Activated T-helper 1 cell treated with anti-CD3 and anti-CD28 coated beads, Interleukin-12 subunit alpha, Interleukin-12 subunit beta, Interleukin-2, Interleukin-4 antibody, amounts not matched to agents 30 ng/mL and 10 ng/mL and 1 ng/mL, durations not matched to agents 14 hours and 24 hours and 36 hours (primary cell): ENCODE measurements at regions not wholly inside any gene's neighbourhood (a gene's known extent, or its start where the extent isn't known, plus 50 kb on each side); places are given as distances from the start of the nearest gene placed in this dataset.

ENCODE experiments used
- DNase-seq: peaks from one replicate; pipeline ENCODE4 v3.0.0; 2021; ENCODE audit warnings: low spot score
- H3K27ac Mint-ChIP-seq: one replicate; pipeline ENCODE4 v1.8.0; 2021; ENCODE audit warnings: mild to moderate bottlenecking, mixed read lengths
- H3K27me3 Mint-ChIP-seq: one replicate; pipeline ENCODE4 v1.8.0; 2022; ENCODE audit warnings: mild to moderate bottlenecking, moderate library complexity, mixed read lengths; ENCODE audit not compliant: insufficient read depth
- H3K36me3 Mint-ChIP-seq: one replicate; pipeline ENCODE4 v1.8.0; 2021; ENCODE audit warnings: low read depth, mixed read lengths
- H3K4me1 Mint-ChIP-seq: one replicate; pipeline ENCODE4 v1.8.0; 2021; ENCODE audit warnings: low read depth, mixed read lengths
- H3K4me3 Mint-ChIP-seq: one replicate; pipeline ENCODE4 v1.8.0; 2021; ENCODE audit warnings: mild to moderate bottlenecking, moderate library complexity, mixed read lengths
- H3K9me3 Mint-ChIP-seq: one replicate; pipeline ENCODE4 v1.8.0; 2021; ENCODE audit warnings: mixed read lengths
- intact Hi-C: fragments of 100-400 bp; cut with micrococcal nuclease; formaldehyde crosslinking; loops from one replicate; pipeline ENCODE4 v1.15.1; 2024

DNA sequence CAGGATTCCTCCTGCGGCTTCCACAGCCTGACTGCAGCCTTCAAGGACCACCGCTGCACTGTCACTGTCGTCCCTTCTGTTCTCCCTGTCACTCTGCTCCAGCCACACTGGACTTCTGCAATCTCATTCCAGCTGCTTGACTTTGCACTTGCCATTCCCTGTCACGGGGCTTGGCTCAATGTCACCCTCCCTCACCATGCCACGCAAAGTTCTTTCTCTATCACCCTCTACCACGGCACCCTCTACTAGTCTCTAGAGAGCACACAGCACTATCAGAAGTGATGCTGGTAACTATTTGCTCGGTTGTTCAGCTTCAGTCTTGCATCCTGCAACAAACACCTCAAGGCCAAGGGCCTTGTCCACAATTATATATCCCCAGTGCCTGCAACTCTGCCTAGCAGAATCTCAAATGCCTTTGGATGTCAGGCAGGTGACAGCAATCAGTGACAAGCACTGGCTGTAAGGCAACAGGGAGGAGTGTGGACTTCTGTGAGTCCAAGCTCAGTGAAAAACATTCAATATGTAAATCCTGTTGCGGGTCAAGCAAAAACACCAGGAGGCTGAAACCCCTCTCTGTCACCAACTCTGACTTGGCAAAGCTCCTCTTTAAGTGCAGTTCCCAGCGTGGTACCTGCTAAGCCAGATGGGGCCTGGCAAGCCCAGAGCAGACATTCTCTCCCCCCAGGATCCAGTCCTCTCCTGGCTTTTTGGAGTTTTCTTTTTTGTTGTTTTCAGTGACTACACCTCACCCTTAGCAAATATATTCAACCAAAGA is 259.9 kb downstream of the FGFR2 start:
- Mint-ChIP-seq H3K27me3 (peaks cover 2% of the 10 kb centered on the region), H3K36me3 (no peaks in the 10 kb centered on the region), H3K9me3 (peaks cover 4% of the 10 kb centered on the region), H3K4me3 (no peak overlapping the region), H3K4me1 (no peaks in the 10 kb centered on the region), H3K27ac (no peak overlapping the region)
- no peak for DNase-seq
- intact Hi-C loops: no loop called here

DNA sequence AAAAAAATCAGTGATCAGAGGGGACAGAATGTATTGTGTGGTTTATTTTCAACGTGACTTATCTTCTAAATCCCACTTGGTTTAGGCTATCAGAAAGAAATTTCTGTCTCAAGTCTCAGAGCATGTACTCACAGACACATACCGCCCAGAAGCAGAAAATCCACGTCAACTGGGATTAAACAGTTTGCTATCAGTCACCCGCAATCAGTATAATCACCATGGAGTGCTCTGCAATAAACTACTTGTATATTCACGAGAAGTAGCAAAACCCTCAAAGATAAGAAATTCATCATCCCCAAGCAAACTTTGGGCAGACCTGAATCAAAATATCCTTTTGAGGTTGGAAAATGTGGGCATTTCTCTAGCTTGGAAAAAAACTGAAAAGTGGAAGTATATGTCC is 259.1 kb downstream of the FGFR2 start:
- H3K27me3 Mint-ChIP-seq: peaks cover 2% of the 10 kb centered on the region
- H3K4me1 Mint-ChIP-seq: no peaks in the 10 kb centered on the region
- H3K9me3 Mint-ChIP-seq: peaks cover 4% of the 10 kb centered on the region
- H3K36me3 Mint-ChIP-seq: no peaks in the 10 kb centered on the region
- no peak overlapping the region for H3K27ac Mint-ChIP-seq
- intact Hi-C loops: no loop called here
- no peak for DNase-seq
- H3K4me3 Mint-ChIP-seq: no peak overlapping the region

DNA sequence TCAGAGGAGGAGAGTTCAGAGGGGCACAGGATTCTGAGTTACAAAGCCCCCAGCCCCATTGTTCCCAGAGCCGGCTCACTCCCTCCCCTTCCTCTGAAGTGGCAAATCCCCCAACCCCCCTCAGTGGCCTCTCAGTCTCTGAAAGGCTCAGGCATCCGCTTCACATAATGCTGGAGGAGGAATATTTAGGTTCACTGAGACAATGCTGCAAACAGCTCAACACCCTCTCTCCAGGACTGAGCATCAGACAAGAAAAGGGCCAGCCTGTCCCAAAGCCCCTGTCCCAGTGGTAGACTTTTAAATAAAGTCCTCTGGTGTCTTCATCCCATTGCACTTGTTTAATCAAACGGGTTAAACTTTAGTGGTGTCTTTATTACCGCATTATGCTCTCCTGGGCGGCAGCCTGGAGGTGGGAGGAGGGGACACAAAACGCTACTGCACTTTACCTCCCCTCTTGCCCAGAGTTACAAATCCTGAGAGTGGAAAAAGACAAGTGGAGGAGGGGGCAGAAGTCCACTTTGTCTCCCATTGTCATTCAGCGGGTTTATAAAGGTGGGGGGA is 257.9 kb downstream of the FGFR2 start:
- H3K36me3 Mint-ChIP-seq: no peaks in the 10 kb centered on the region
- intact Hi-C loops: no loop called here
- no peaks in the 10 kb centered on the region for H3K4me1 Mint-ChIP-seq
- H3K27ac Mint-ChIP-seq: no peak overlapping the region
- H3K4me3 Mint-ChIP-seq: no peak overlapping the region
- H3K9me3 Mint-ChIP-seq: peaks cover 8% of the 10 kb centered on the region
- peaks cover 2% of the 10 kb centered on the region for H3K27me3 Mint-ChIP-seq
- no peak for DNase-seq

- Mint-ChIP-seq H3K36me3 (no peaks in the 10 kb centered on the region), H3K27ac (no peak overlapping the region), H3K27me3 (no peaks in the 10 kb centered on the region), H3K4me3 (no peak overlapping the region), H3K9me3 (peaks cover 4% of the 10 kb centered on the region), H3K4me1 (no peaks in the 10 kb centered on the region)
- intact Hi-C loops: no loop called here
- DNase-seq: no peak
These were observed 246.7 kb downstream of the FGFR2 start for GRCh38 chr10:121351540-121351939.

- DNase-seq: no peak
- Mint-ChIP-seq H3K9me3 (peaks cover 4% of the 10 kb centered on the region), H3K4me3 (no peak overlapping the region), H3K36me3 (no peaks in the 10 kb centered on the region), H3K27ac (no peak overlapping the region), H3K27me3 (no peaks in the 10 kb centered on the region), H3K4me1 (no peaks in the 10 kb centered on the region)
- intact Hi-C loops: no loop called here
These were observed 245.9 kb downstream of the FGFR2 start for GRCh38 chr10:121352231-121352855.

GRCh38 chr10:121355161-121355560 is 243.1 kb downstream of the FGFR2 start:
- Mint-ChIP-seq H3K4me1 (no peaks in the 10 kb centered on the region), H3K27me3 (no peaks in the 10 kb centered on the region), H3K9me3 (no peaks in the 10 kb centered on the region), H3K27ac (no peak overlapping the region), H3K4me3 (no peak overlapping the region), H3K36me3 (no peaks in the 10 kb centered on the region)
- no peak for DNase-seq
- intact Hi-C loops: no loop called here

- no peak for DNase-seq
- H3K4me3 Mint-ChIP-seq: no peak overlapping the region
- no peaks in the 10 kb centered on the region for H3K9me3 Mint-ChIP-seq
- no peak overlapping the region for H3K27ac Mint-ChIP-seq
- no peaks in the 10 kb centered on the region for H3K4me1 Mint-ChIP-seq
- no peaks in the 10 kb centered on the region for H3K27me3 Mint-ChIP-seq
- intact Hi-C loops: no loop called here
- H3K36me3 Mint-ChIP-seq: no peaks in the 10 kb centered on the region
These were observed 242.1 kb downstream of the FGFR2 start for GRCh38 chr10:121356183-121356582.

DNA sequence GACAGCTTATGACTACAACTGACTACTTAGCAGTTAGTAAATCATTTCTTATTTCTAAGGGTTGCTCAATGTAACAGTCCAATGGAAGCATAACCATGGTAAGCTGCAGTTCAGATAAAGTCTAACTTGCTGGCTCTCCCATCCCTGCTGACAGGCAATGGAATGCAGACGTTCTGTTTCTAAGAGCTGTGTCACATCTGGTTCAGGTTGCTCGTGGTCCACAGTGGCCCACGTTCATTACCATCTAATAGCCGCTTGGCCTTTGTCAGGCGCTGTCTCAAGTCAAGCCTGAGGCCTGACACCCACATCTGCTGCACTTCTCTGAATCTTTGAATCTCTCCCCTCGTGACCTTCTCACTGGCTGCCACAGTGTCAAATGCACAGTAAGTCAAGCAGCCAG is 240.8 kb downstream of the FGFR2 start:
- no peak overlapping the region for H3K27ac Mint-ChIP-seq
- no peaks in the 10 kb centered on the region for H3K4me1 Mint-ChIP-seq
- H3K9me3 Mint-ChIP-seq: no peaks in the 10 kb centered on the region
- no peak for DNase-seq
- intact Hi-C loops: no loop called here
- no peaks in the 10 kb centered on the region for H3K27me3 Mint-ChIP-seq
- H3K4me3 Mint-ChIP-seq: no peak overlapping the region
- no peaks in the 10 kb centered on the region for H3K36me3 Mint-ChIP-seq

DNA sequence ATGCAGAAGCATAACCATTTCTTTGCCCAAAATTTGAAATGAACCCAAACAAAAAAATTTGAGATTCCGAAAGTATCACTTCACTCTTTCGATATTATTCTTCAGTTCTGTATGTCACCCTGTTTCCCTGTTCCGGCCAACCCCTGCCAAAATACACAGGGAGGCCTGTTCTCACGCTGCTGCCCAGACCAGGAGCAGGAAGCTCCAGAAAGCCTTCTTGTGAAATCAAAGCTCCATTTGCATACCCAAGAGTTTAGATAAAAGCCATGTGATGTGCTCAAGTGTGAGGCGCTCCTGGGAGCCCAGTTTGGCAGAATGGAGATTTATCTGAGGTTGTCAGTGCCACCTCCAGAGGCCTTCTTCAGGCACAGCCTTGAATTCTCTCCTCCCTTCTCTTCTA is 236.2 kb downstream of the FGFR2 start:
- H3K4me3 Mint-ChIP-seq: no peak overlapping the region
- no peak for DNase-seq
- no peaks in the 10 kb centered on the region for H3K36me3 Mint-ChIP-seq
- intact Hi-C loops: no loop called here
- no peak overlapping the region for H3K27ac Mint-ChIP-seq
- peaks cover 6% of the 10 kb centered on the region for H3K9me3 Mint-ChIP-seq
- H3K4me1 Mint-ChIP-seq: no peaks in the 10 kb centered on the region
- H3K27me3 Mint-ChIP-seq: no peaks in the 10 kb centered on the region

GRCh38 chr10:121365566-121365965 is 232.7 kb downstream of the FGFR2 start:
- Mint-ChIP-seq H3K4me3 (no peak overlapping the region), H3K4me1 (no peaks in the 10 kb centered on the region), H3K27ac (no peak overlapping the region), H3K36me3 (no peaks in the 10 kb centered on the region), H3K9me3 (peaks cover 6% of the 10 kb centered on the region), H3K27me3 (no peaks in the 10 kb centered on the region)
- DNase-seq: no peak
- intact Hi-C loops: no loop called here

GRCh38 chr10:121368347-121369025 is 229.8 kb downstream of the FGFR2 start:
- H3K4me3 Mint-ChIP-seq: no peak overlapping the region
- H3K27me3 Mint-ChIP-seq: no peaks in the 10 kb centered on the region
- intact Hi-C loops: no loop called here

DNA sequence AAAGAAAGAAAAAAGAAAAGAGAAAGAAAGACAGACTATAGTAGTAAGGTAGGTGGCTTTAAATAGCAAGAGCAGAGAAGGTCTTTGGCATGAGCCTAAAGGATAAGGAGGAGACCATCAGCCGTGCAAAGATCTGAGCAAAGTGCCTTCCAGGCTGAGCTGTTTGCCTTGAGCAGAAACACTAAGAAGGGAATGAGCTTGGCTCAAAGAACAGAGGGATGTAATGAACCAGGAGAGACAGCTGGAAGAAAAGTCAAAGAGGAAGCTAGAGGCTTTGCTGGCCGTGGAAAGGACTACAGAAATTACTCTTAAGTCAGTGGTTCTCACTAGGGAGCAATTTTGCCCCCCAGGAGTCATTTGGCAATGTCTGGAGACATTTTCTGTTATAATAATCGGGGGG is 228.6 kb downstream of the FGFR2 start:
- H3K4me3 Mint-ChIP-seq: no peak overlapping the region
- no peak overlapping the region for H3K27ac Mint-ChIP-seq
- peaks cover 5% of the 10 kb centered on the region for H3K9me3 Mint-ChIP-seq
- no peaks in the 10 kb centered on the region for H3K36me3 Mint-ChIP-seq
- intact Hi-C loops: no loop called here
- DNase-seq: no peak
- no peaks in the 10 kb centered on the region for H3K4me1 Mint-ChIP-seq
- no peaks in the 10 kb centered on the region for H3K27me3 Mint-ChIP-seq

More at GRCh38 chr10:121368347-121369025, 229.8 kb downstream of the FGFR2 start:
- Mint-ChIP-seq H3K9me3 (peaks cover 6% of the 10 kb centered on the region), H3K4me1 (no peaks in the 10 kb centered on the region), H3K36me3 (no peaks in the 10 kb centered on the region), H3K27ac (no peak overlapping the region)
- DNase-seq: no peak

- no peak overlapping the region for H3K27ac Mint-ChIP-seq
- intact Hi-C loops: no loop called here
- no peaks in the 10 kb centered on the region for H3K36me3 Mint-ChIP-seq
- H3K9me3 Mint-ChIP-seq: no peaks in the 10 kb centered on the region
- H3K27me3 Mint-ChIP-seq: no peaks in the 10 kb centered on the region
- no peak for DNase-seq
- H3K4me1 Mint-ChIP-seq: no peaks in the 10 kb centered on the region
- no peak overlapping the region for H3K4me3 Mint-ChIP-seq
These were observed 226.4 kb downstream of the FGFR2 start for GRCh38 chr10:121371836-121372235.
